ENCODE measurements at regions not wholly inside any gene's neighbourhood (a gene's known extent, or its start where the extent isn't known, plus 50 kb on each side); places are given as distances from the start of the nearest gene placed in this dataset.

- DNase-seq (ENCODE audit: low read depth): no peak
Measured at GRCh38 chr15:38860674-38861073, 296.1 kb upstream of the RASGRP1 start.

- DNase-seq (ENCODE audit: low read depth): no peak
Measured at GRCh38 chr15:38861108-38861507, 296.5 kb upstream of the RASGRP1 start.

- no peak for DNase-seq (ENCODE audit: low read depth)
Measured at GRCh38 chr15:38862099-38862498, 297.5 kb upstream of the RASGRP1 start.

- DNase-seq (ENCODE audit: low read depth): no peak
Measured at GRCh38 chr15:38863381-38863780, 298.8 kb upstream of the RASGRP1 start.

GRCh38 chr15:38864122-38864521 lies 299.5 kb upstream of the RASGRP1 start:
- DNase-seq (ENCODE audit: low read depth): no peak

GRCh38 chr15:38864827-38865581 lies 300.4 kb upstream of the RASGRP1 start:
- no peak for DNase-seq (ENCODE audit: low read depth)

GRCh38 chr15:38867556-38867955 lies 302.9 kb upstream of the RASGRP1 start:
- no peak for DNase-seq (ENCODE audit: low read depth)

GRCh38 chr15:38868326-38869114 lies 303.9 kb upstream of the RASGRP1 start:
- no peak for DNase-seq (ENCODE audit: low read depth)

- DNase-seq (ENCODE audit: low read depth): no peak
Measured at GRCh38 chr15:38871638-38872037, 307.0 kb upstream of the RASGRP1 start.

- DNase-seq (ENCODE audit: low read depth): no peak
Measured at GRCh38 chr15:38872732-38873131, 308.1 kb upstream of the RASGRP1 start.

GRCh38 chr15:38873158-38873557 lies 308.5 kb upstream of the RASGRP1 start:
- DNase-seq (ENCODE audit: low read depth): no peak

- no peak for DNase-seq (ENCODE audit: low read depth)
Measured at GRCh38 chr15:38874464-38874863, 309.9 kb upstream of the RASGRP1 start.

GRCh38 chr15:38876211-38876610 lies 311.6 kb upstream of the RASGRP1 start:
- no peak for DNase-seq (ENCODE audit: low read depth)

GRCh38 chr15:38876621-38877020 lies 312.0 kb upstream of the RASGRP1 start:
- DNase-seq (ENCODE audit: low read depth): no peak

- no peak for DNase-seq (ENCODE audit: low read depth)
Measured at GRCh38 chr15:38877471-38877870, 312.9 kb upstream of the RASGRP1 start.

GRCh38 chr15:38878026-38878425 lies 313.4 kb upstream of the RASGRP1 start:
- DNase-seq (ENCODE audit: low read depth): no peak

- DNase-seq (ENCODE audit: low read depth): no peak
Measured at GRCh38 chr15:38878926-38879325, 314.3 kb upstream of the RASGRP1 start.

- DNase-seq (ENCODE audit: low read depth): no peak
Measured at GRCh38 chr15:38879909-38880471, 315.4 kb upstream of the RASGRP1 start.

GRCh38 chr15:38882221-38882620 lies 317.6 kb upstream of the RASGRP1 start:
- no peak for DNase-seq (ENCODE audit: low read depth)

- no peak for DNase-seq (ENCODE audit: low read depth)
Measured at GRCh38 chr15:38883987-38884386, 319.4 kb upstream of the RASGRP1 start.

- DNase-seq (ENCODE audit: low read depth): no peak
Measured at GRCh38 chr15:38885001-38885400, 320.4 kb upstream of the RASGRP1 start.

GRCh38 chr15:38885471-38885952 lies 320.9 kb upstream of the RASGRP1 start:
- DNase-seq (ENCODE audit: low read depth): no peak

Measured in activated gamma-delta T cell treated with anti-CD3 and anti-CD28 coated beads, Interleukin-2, amount 50 U/mL, for 16 hours (primary cell).